SK-N-MC (cell line): ENCODE measurements at regions not wholly inside any gene's neighbourhood (a gene's known extent, or its start where the extent isn't known, plus 50 kb on each side); places are given as distances from the start of the nearest gene placed in this dataset.

Experiments used
- EZH2 ChIP-seq: fragments of 200-600 bp; sonication (generic); IDR thresholded peaks from one replicate; pipeline ENCODE4 v1.6.1; 2017; ENCODE audit warnings: antibody characterized with exemption
- FOXP2 ChIP-seq: optimal IDR thresholded peaks from 2 replicates; pipeline ENCODE3; 2011; ENCODE audit warnings: mild to moderate bottlenecking, moderate library complexity; ENCODE audit not compliant: insufficient read depth; ENCODE audit errors: extremely low read length, control extremely low read depth
- POLR2AphosphoS5 ChIP-seq: IDR thresholded peaks from 2 replicates; pipeline ENCODE4 v1.6.1; 2012; ENCODE audit warnings: mild to moderate bottlenecking, low read depth, low read length, borderline replicate concordance

GRCh38 chr11:109597336-109597735 is 175.3 kb downstream of the C11orf87 start:
- no peak for TF ChIP-seq EZH2
- TF ChIP-seq POLR2AphosphoS5, result no peak
- TF ChIP-seq FOXP2, result no peak
